Stimulated activated naive CD4-positive, alpha-beta T cell (primary cell): ENCODE measurements at regions not wholly inside any gene's neighbourhood (a gene's known extent, or its start where the extent isn't known, plus 50 kb on each side); places are given as distances from the start of the nearest gene placed in this dataset.

ENCODE experiments used
- DNase-seq, 6 experiments: peaks; one replicate each; lab custom pipeline; 2025; lab: John Stamatoyannopoulos, UW

DNA sequence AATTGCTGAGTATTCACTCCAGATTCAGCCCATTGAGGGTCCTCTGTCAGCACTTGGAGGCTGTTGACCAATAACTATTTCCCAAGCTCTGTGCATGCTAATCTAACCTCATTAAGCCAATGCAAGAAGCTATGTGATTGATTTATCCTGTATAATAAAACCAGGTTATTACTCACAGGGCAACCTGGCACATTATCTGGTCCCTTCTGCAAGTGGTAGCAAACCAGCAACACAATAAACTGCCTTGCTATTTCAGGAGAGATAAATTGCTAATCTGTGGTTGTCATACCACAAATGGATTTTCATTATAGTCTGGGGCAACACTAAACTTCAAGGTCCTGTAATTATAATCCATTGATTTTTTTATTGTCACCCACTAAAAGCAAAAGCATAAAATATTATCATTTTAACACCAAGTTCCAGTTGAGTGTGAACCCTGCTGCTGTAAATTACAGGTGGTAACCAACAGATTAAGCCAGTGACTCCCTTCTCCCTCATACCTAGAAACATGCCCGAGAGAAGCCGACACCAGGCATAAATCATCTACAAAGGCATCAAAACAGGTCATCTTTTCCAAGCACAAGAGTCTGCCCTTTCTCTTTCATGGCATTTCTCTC is 51.1 kb upstream of the SOX9 start:
- DNase-seq = no peak
